ENCODE measurements at regions not wholly inside any gene's neighbourhood (a gene's known extent, or its start where the extent isn't known, plus 50 kb on each side); places are given as distances from the start of the nearest gene placed in this dataset.

- H3K27ac Mint-ChIP-seq (ENCODE audit: unreplicated experiment), result no peak overlapping the region
- TF ChIP-seq CTCF (IDR thresholded peaks at IDR 0.05; ENCODE audit: unreplicated experiment), result no peak
- no peaks in the 10 kb centered on the region for H3K4me1 Mint-ChIP-seq (ENCODE audit: low read depth, unreplicated experiment)
- peaks cover 6% of the 10 kb centered on the region for H3K9me3 Mint-ChIP-seq (ENCODE audit: low read depth, unreplicated experiment)
- no peak for DNase-seq
- no peaks in the 10 kb centered on the region for H3K27me3 Mint-ChIP-seq (ENCODE audit: unreplicated experiment)
- intact Hi-C loops (cut with micrococcal nuclease; ENCODE audit: unreplicated experiment), result no loop called here
- H3K4me3 Mint-ChIP-seq (ENCODE audit: low read depth, unreplicated experiment), result no peak overlapping the region
- no peaks in the 10 kb centered on the region for H3K36me3 Mint-ChIP-seq (ENCODE audit: insufficient read depth, unreplicated experiment)
- BruUV-seq (replicated peaks), result no TSS peak
- CTCF ChIA-PET, result no interaction called here
Observed at GRCh38 chr5:5929291-5930020, 448.9 kb downstream of the MED10 start.

- no peak for TF ChIP-seq CTCF (IDR thresholded peaks at IDR 0.05; ENCODE audit: unreplicated experiment)
- DNase-seq, result no peak
- CTCF ChIA-PET, result no interaction called here
- BruUV-seq (replicated peaks), result no TSS peak
- no peak overlapping the region for H3K4me3 Mint-ChIP-seq (ENCODE audit: low read depth, unreplicated experiment)
- H3K4me1 Mint-ChIP-seq (ENCODE audit: low read depth, unreplicated experiment), result no peaks in the 10 kb centered on the region
- peaks cover 8% of the 10 kb centered on the region for H3K9me3 Mint-ChIP-seq (ENCODE audit: low read depth, unreplicated experiment)
- H3K27me3 Mint-ChIP-seq (ENCODE audit: unreplicated experiment), result no peaks in the 10 kb centered on the region
- intact Hi-C loops (cut with micrococcal nuclease; ENCODE audit: unreplicated experiment), result no loop called here
- no peak overlapping the region for H3K27ac Mint-ChIP-seq (ENCODE audit: unreplicated experiment)
- no peaks in the 10 kb centered on the region for H3K36me3 Mint-ChIP-seq (ENCODE audit: insufficient read depth, unreplicated experiment)
Observed at GRCh38 chr5:5925191-5925590, 453.2 kb downstream of the MED10 start.

GRCh38 chr5:5919411-5919810 is 458.9 kb downstream of the MED10 start:
- H3K9me3 Mint-ChIP-seq (ENCODE audit: low read depth, unreplicated experiment), result peaks cover 8% of the 10 kb centered on the region
- H3K4me3 Mint-ChIP-seq (ENCODE audit: low read depth, unreplicated experiment), result no peak overlapping the region
- CTCF ChIA-PET, result no interaction called here
- intact Hi-C loops (cut with micrococcal nuclease; ENCODE audit: unreplicated experiment), result no loop called here
- no peaks in the 10 kb centered on the region for H3K36me3 Mint-ChIP-seq (ENCODE audit: insufficient read depth, unreplicated experiment)
- H3K27me3 Mint-ChIP-seq (ENCODE audit: unreplicated experiment), result no peaks in the 10 kb centered on the region
- TF ChIP-seq CTCF (IDR thresholded peaks at IDR 0.05; ENCODE audit: unreplicated experiment), result no peak
- H3K27ac Mint-ChIP-seq (ENCODE audit: unreplicated experiment), result no peak overlapping the region
- no peak for DNase-seq
- BruUV-seq (replicated peaks), result no TSS peak
- no peaks in the 10 kb centered on the region for H3K4me1 Mint-ChIP-seq (ENCODE audit: low read depth, unreplicated experiment)

- CTCF ChIA-PET, result no interaction called here
- Mint-ChIP-seq H3K27ac (ENCODE audit: unreplicated experiment) (no peak overlapping the region), H3K27me3 (ENCODE audit: unreplicated experiment) (no peaks in the 10 kb centered on the region), H3K36me3 (ENCODE audit: insufficient read depth, unreplicated experiment) (no peaks in the 10 kb centered on the region), H3K4me1 (ENCODE audit: low read depth, unreplicated experiment) (no peaks in the 10 kb centered on the region), H3K4me3 (ENCODE audit: low read depth, unreplicated experiment) (no peak overlapping the region), H3K9me3 (ENCODE audit: low read depth, unreplicated experiment) (peaks cover 24% of the 10 kb centered on the region)
- no peak for TF ChIP-seq CTCF (IDR thresholded peaks at IDR 0.05; ENCODE audit: unreplicated experiment)
- intact Hi-C loops (cut with micrococcal nuclease; ENCODE audit: unreplicated experiment), result no loop called here
- BruUV-seq (replicated peaks), result no TSS peak
- no peak for DNase-seq
Observed at GRCh38 chr5:5906778-5907177, 471.6 kb downstream of the MED10 start.

Measured in Calu3 (cell line).